Upper lobe of left lung (tissue), 6 donors: ENCODE measurements at regions not wholly inside any gene's neighbourhood (a gene's known extent, or its start where the extent isn't known, plus 50 kb on each side); places are given as distances from the start of the nearest gene placed in this dataset.
A peak's percentile ranks its signal among the peaks of the same experiment; 100 is the strongest.

Experiments used
- ATAC-seq, 2 donors: fragments of 200-7000 bp; cut with Tn5 transposase; one replicate each; pipeline ENCODE4 v1.9.1; 2022; ENCODE audit warnings: mild to moderate bottlenecking in 2 of 2, moderate library complexity in 2 of 2; ENCODE audit not compliant: low FRiP score in 2 of 2
- DNase-seq, 2 donors: peaks; one replicate each; pipeline ENCODE4 v3.0.0-alpha.2; 2019 to 2020
- H3K27ac ChIP-seq, 4 donors: fragments of 200-600 bp; sonication (generic); one replicate each; pipeline ENCODE4 v1.5.1; 2016 to 2019
- H3K27me3 ChIP-seq, 4 donors: fragments of 200-600 bp; sonication (generic); one replicate each; pipeline ENCODE4 v1.5.1; 2017 to 2019
- H3K36me3 ChIP-seq, 4 donors: fragments of 200-600 bp; sonication (generic); one replicate each; pipeline ENCODE4 v1.5.1; 2016 to 2019
- H3K4me1 ChIP-seq, 4 donors: fragments of 200-600 bp; sonication (generic); one replicate each; pipeline ENCODE4 v1.5.1; 2018 to 2019
- H3K4me3 ChIP-seq, 4 donors: fragments of 200-600 bp; sonication (generic); one replicate each; pipeline ENCODE4 v1.5.1; 2017 to 2019; ENCODE audit warnings: mild to moderate bottlenecking in 2 of 4, moderate library complexity in 1 of 4
- H3K9me3 ChIP-seq, 4 donors: fragments of 200-600 bp; sonication (generic); one replicate each; pipeline ENCODE4 v1.5.1; 2018 to 2019
- CTCF ChIP-seq, 6 experiments: fragments of 450-650 bp in 4 of 6; fragments of 200-600 bp in 2 of 6; sonication (generic) in 2 of 6; IDR thresholded peaks; one replicate each; pipeline ENCODE4 v1.5.1; 2016 to 2019; ENCODE audit warnings: antibody characterized with exemption in 6 of 6
- EP300 ChIP-seq, 4 donors: sonication (generic); formaldehyde crosslinking; IDR thresholded peaks; one replicate each; pipeline ENCODE4 v1.5.1; 2017; ENCODE audit warnings: antibody characterized with exemption in 4 of 4, control low read depth in 2 of 4
- POLR2A ChIP-seq, 4 donors: fragments of 450-650 bp; IDR thresholded peaks; one replicate each; pipeline ENCODE4 v1.5.1; 2016 to 2017; ENCODE audit warnings: antibody characterized with exemption in 4 of 4, mild to moderate bottlenecking in 2 of 4
- POLR2AphosphoS5 ChIP-seq, 2 donors: sonication (generic); formaldehyde crosslinking; IDR thresholded peaks; one replicate each; pipeline ENCODE4 v1.5.1; 2017; ENCODE audit warnings: antibody characterized with exemption in 2 of 2
- WGBS, 2 donors: methylation state at CpG; one replicate each; pipeline ENCODE4 v1.1.5; 2017 to 2018; 5-methylcytosine and 5-hydroxymethylcytosine counted together
- donor health status: DM: no; HTN: no; CAD: no; lungs with moderate emphysema.
- donor health status: DM: no; HTN: yes; CAD: no; lungs with severe emphysema.

- Histone ChIP-seq H3K4me3 (peak overlapping the region in 3 of 4 donors; percentile 11 to 46 (median 37)), H3K27me3 (peaks cover 0 to 50% (median 23%) of the 10 kb centered on the region in 4 donors)
Measured at GRCh38 chr5:73234204-73234555, 61.2 kb downstream of the TMEM174 start.

GRCh38 chr5:73233461-73234203 is 60.6 kb downstream of the TMEM174 start:
- peaks cover 0 to 50% (median 23%) of the 10 kb centered on the region in 4 donors for H3K27me3 ChIP-seq
- H3K27ac ChIP-seq = no peak overlapping the region
- DNase-seq (peak in 1 of 2 donors; percentile 84), ATAC-seq (peak in 1 of 2 donors; percentile 64)
- H3K36me3 ChIP-seq = no peaks in the 10 kb centered on the region
- no peak for TF ChIP-seq EP300 (IDR thresholded peaks at IDR 0.05)
- TF ChIP-seq POLR2AphosphoS5 (IDR thresholded peaks at IDR 0.05) = no peak
- no peak for TF ChIP-seq CTCF (IDR thresholded peaks at IDR 0.05)
- no peak for TF ChIP-seq POLR2A (IDR thresholded peaks at IDR 0.05)
- no peaks in the 10 kb centered on the region for H3K9me3 ChIP-seq
- H3K4me1 ChIP-seq = peaks cover 18 to 29% (median 21%) of the 10 kb centered on the region in 4 donors
- peak overlapping the region in 3 of 4 donors; percentile 11 to 46 (median 37) for H3K4me3 ChIP-seq
- 9 to 12% methylated on average over 14 to 28 of the region's 64 CpGs for WGBS, 2 donors

More at GRCh38 chr5:73234204-73234555, 61.2 kb downstream of the TMEM174 start:
- no peak for ATAC-seq
- H3K9me3 ChIP-seq = no peaks in the 10 kb centered on the region
- no peak overlapping the region for H3K27ac ChIP-seq
- H3K36me3 ChIP-seq = no peaks in the 10 kb centered on the region
- 7 to 10% methylated on average over 12 to 15 of the region's 15 CpGs for WGBS, 2 donors
- DNase-seq = peak in 1 of 2 donors; percentile 51
- H3K4me1 ChIP-seq = peaks cover 18 to 29% (median 21%) of the 10 kb centered on the region in 4 donors
- TF ChIP-seq POLR2AphosphoS5 (IDR thresholded peaks at IDR 0.05) (no peak), POLR2A (IDR thresholded peaks at IDR 0.05) (no peak), CTCF (IDR thresholded peaks at IDR 0.05) (no peak), EP300 (IDR thresholded peaks at IDR 0.05) (no peak)

- Histone ChIP-seq H3K9me3 (no peaks in the 10 kb centered on the region), H3K27me3 (peaks cover 0 to 50% (median 23%) of the 10 kb centered on the region in 4 donors), H3K27ac (no peak overlapping the region), H3K36me3 (no peaks in the 10 kb centered on the region), H3K4me3 (peak overlapping the region in 3 of 4 donors; percentile 11 to 46 (median 37)), H3K4me1 (peaks cover 18 to 29% (median 21%) of the 10 kb centered on the region in 4 donors)
- TF ChIP-seq CTCF (IDR thresholded peaks at IDR 0.05) = no peak
- TF ChIP-seq POLR2A (IDR thresholded peaks at IDR 0.05) = no peak
- TF ChIP-seq EP300 (IDR thresholded peaks at IDR 0.05) = no peak
- no peak for TF ChIP-seq POLR2AphosphoS5 (IDR thresholded peaks at IDR 0.05)
- ATAC-seq (no peak), DNase-seq (no peak)
- 10 to 23% methylated on average over 6 to 17 of the region's 17 CpGs for WGBS, 2 donors
Measured at GRCh38 chr5:73233053-73233460, 60.1 kb downstream of the TMEM174 start.

- Histone ChIP-seq H3K36me3 (no peaks in the 10 kb centered on the region), H3K4me1 (peaks cover 18 to 29% (median 21%) of the 10 kb centered on the region in 4 donors), H3K9me3 (no peaks in the 10 kb centered on the region), H3K4me3 (no peak overlapping the region), H3K27me3 (peaks cover 0 to 50% (median 23%) of the 10 kb centered on the region in 4 donors), H3K27ac (no peak overlapping the region)
- peak in 1 of 2 donors; percentile 31 for ATAC-seq
- DNase-seq = peak in 1 of 2 donors; percentile 63
- TF ChIP-seq POLR2A (IDR thresholded peaks at IDR 0.05) (no peak), CTCF (IDR thresholded peaks at IDR 0.05) (no peak), EP300 (IDR thresholded peaks at IDR 0.05) (no peak), POLR2AphosphoS5 (IDR thresholded peaks at IDR 0.05) (no peak)
- 13 to 23% methylated on average over 36 to 39 of the region's 39 CpGs for WGBS, 2 donors
Measured at GRCh38 chr5:73232266-73233041, 59.5 kb downstream of the TMEM174 start.
